Hematopoietic multipotent progenitor cell treated with erythropoietin and hydrocortisone succinate and interleukin-3 and kit ligand, for 17 days (in vitro differentiated cells): ENCODE measurements at regions not wholly inside any gene's neighbourhood (a gene's known extent, or its start where the extent isn't known, plus 50 kb on each side); places are given as distances from the start of the nearest gene placed in this dataset.

Experiments
- DNase-seq: peaks from one replicate; pipeline ENCODE4 v3.0.0-alpha.2; 2015; ENCODE audit warnings: low spot score

GRCh38 chr12:91577586-91578539 lies 395.2 kb upstream of the DCN start:
- DNase-seq = no peak

- DNase-seq = no peak
Measured at GRCh38 chr12:91576432-91576831, 393.8 kb upstream of the DCN start.

- no peak for DNase-seq
Measured at GRCh38 chr12:91575630-91576029, 393.0 kb upstream of the DCN start.

- no peak for DNase-seq
Measured at GRCh38 chr12:91574975-91575374, 392.4 kb upstream of the DCN start.

GRCh38 chr12:91574391-91574790 lies 391.8 kb upstream of the DCN start:
- DNase-seq = no peak

GRCh38 chr12:91572869-91573268 lies 390.3 kb upstream of the DCN start:
- no peak for DNase-seq

- no peak for DNase-seq
Measured at GRCh38 chr12:91567100-91567485, 384.5 kb upstream of the DCN start.

- no peak for DNase-seq
Measured at GRCh38 chr12:91566328-91567099, 383.9 kb upstream of the DCN start.

GRCh38 chr12:91565846-91566245 lies 383.2 kb upstream of the DCN start:
- no peak for DNase-seq

- DNase-seq = no peak
Measured at GRCh38 chr12:91565246-91565645, 382.6 kb upstream of the DCN start.

- DNase-seq = no peak
Measured at GRCh38 chr12:91563011-91563765, 380.6 kb upstream of the DCN start.

GRCh38 chr12:91562476-91562875 lies 379.9 kb upstream of the DCN start:
- no peak for DNase-seq

GRCh38 chr12:91561958-91562325 lies 379.3 kb upstream of the DCN start:
- DNase-seq = no peak

- DNase-seq = no peak
Measured at GRCh38 chr12:91561301-91561957, 378.8 kb upstream of the DCN start.

GRCh38 chr12:91556909-91557308 lies 374.3 kb upstream of the DCN start:
- no peak for DNase-seq

GRCh38 chr12:91555436-91556415 lies 373.1 kb upstream of the DCN start:
- DNase-seq = no peak

- DNase-seq = no peak
Measured at GRCh38 chr12:91551927-91552326, 369.3 kb upstream of the DCN start.

- no peak for DNase-seq
Measured at GRCh38 chr12:91551242-91551641, 368.6 kb upstream of the DCN start.

GRCh38 chr12:91542666-91543065 lies 360.0 kb upstream of the DCN start:
- DNase-seq = no peak

GRCh38 chr12:91542067-91542466 lies 359.4 kb upstream of the DCN start:
- DNase-seq = no peak

- no peak for DNase-seq
Measured at GRCh38 chr12:91538418-91538817, 355.8 kb upstream of the DCN start.
